ENCODE measurements at regions not wholly inside any gene's neighbourhood (a gene's known extent, or its start where the extent isn't known, plus 50 kb on each side); places are given as distances from the start of the nearest gene placed in this dataset.
A peak's percentile ranks its signal among the peaks of the same experiment; 100 is the strongest.

- H3K9me3 Mint-ChIP-seq (ENCODE audit: low read depth) = no peaks in the 10 kb centered on the region
- H3K4me1 Mint-ChIP-seq (ENCODE audit: low read depth) = peaks cover 10% of the 10 kb centered on the region
- H3K27ac Mint-ChIP-seq = no peak overlapping the region
- H3K36me3 Mint-ChIP-seq = no peaks in the 10 kb centered on the region
- H3K4me3 Mint-ChIP-seq = no peak overlapping the region
- H3K27me3 Mint-ChIP-seq = no peaks in the 10 kb centered on the region
These were observed 1155.8 kb upstream of the TMEFF2 start for GRCh38 chr2:193350509-193350908.

- Mint-ChIP-seq H3K9me3 (ENCODE audit: low read depth) (no peaks in the 10 kb centered on the region), H3K36me3 (no peaks in the 10 kb centered on the region), H3K27me3 (no peaks in the 10 kb centered on the region), H3K4me1 (ENCODE audit: low read depth) (peaks cover 10% of the 10 kb centered on the region), H3K4me3 (no peak overlapping the region), H3K27ac (no peak overlapping the region)
These were observed 1154.9 kb upstream of the TMEFF2 start for GRCh38 chr2:193349642-193350041.

- no peaks in the 10 kb centered on the region for H3K36me3 Mint-ChIP-seq
- peaks cover 10% of the 10 kb centered on the region for H3K4me1 Mint-ChIP-seq (ENCODE audit: low read depth)
- H3K9me3 Mint-ChIP-seq (ENCODE audit: low read depth) = no peaks in the 10 kb centered on the region
- no peaks in the 10 kb centered on the region for H3K27me3 Mint-ChIP-seq
- peak overlapping the region; percentile 58 for H3K27ac Mint-ChIP-seq
- H3K4me3 Mint-ChIP-seq = peak overlapping the region; percentile 77
These were observed 1153.3 kb upstream of the TMEFF2 start for GRCh38 chr2:193348055-193348454.

- Mint-ChIP-seq H3K36me3 (no peaks in the 10 kb centered on the region), H3K27ac (no peak overlapping the region), H3K9me3 (ENCODE audit: low read depth) (no peaks in the 10 kb centered on the region), H3K4me3 (no peak overlapping the region), H3K4me1 (ENCODE audit: low read depth) (no peaks in the 10 kb centered on the region), H3K27me3 (no peaks in the 10 kb centered on the region)
These were observed 1142.0 kb upstream of the TMEFF2 start for GRCh38 chr2:193336781-193337180.

- Mint-ChIP-seq H3K27ac (no peak overlapping the region), H3K9me3 (ENCODE audit: low read depth) (no peaks in the 10 kb centered on the region), H3K4me3 (no peak overlapping the region), H3K36me3 (no peaks in the 10 kb centered on the region), H3K27me3 (no peaks in the 10 kb centered on the region), H3K4me1 (ENCODE audit: low read depth) (no peaks in the 10 kb centered on the region)
These were observed 1139.7 kb upstream of the TMEFF2 start for GRCh38 chr2:193334401-193334800.

- Mint-ChIP-seq H3K27me3 (no peaks in the 10 kb centered on the region), H3K4me1 (ENCODE audit: low read depth) (no peaks in the 10 kb centered on the region), H3K4me3 (no peak overlapping the region), H3K9me3 (ENCODE audit: low read depth) (no peaks in the 10 kb centered on the region), H3K36me3 (no peaks in the 10 kb centered on the region), H3K27ac (no peak overlapping the region)
These were observed 1138.8 kb upstream of the TMEFF2 start for GRCh38 chr2:193333539-193333938.

GRCh38 chr2:193332941-193333340, 1138.2 kb upstream of the TMEFF2 start:
- Mint-ChIP-seq H3K27me3 (no peaks in the 10 kb centered on the region), H3K4me3 (no peak overlapping the region)

GRCh38 chr2:193331676-193332075, 1136.9 kb upstream of the TMEFF2 start:
- H3K4me1 Mint-ChIP-seq (ENCODE audit: low read depth) = no peaks in the 10 kb centered on the region
- H3K4me3 Mint-ChIP-seq = no peak overlapping the region
- no peaks in the 10 kb centered on the region for H3K9me3 Mint-ChIP-seq (ENCODE audit: low read depth)
- no peaks in the 10 kb centered on the region for H3K36me3 Mint-ChIP-seq
- no peak overlapping the region for H3K27ac Mint-ChIP-seq
- H3K27me3 Mint-ChIP-seq = no peaks in the 10 kb centered on the region

More at GRCh38 chr2:193332941-193333340, 1138.2 kb upstream of the TMEFF2 start:
- Mint-ChIP-seq H3K4me1 (ENCODE audit: low read depth) (no peaks in the 10 kb centered on the region), H3K9me3 (ENCODE audit: low read depth) (no peaks in the 10 kb centered on the region), H3K36me3 (no peaks in the 10 kb centered on the region), H3K27ac (no peak overlapping the region)

GRCh38 chr2:193326296-193326695, 1131.6 kb upstream of the TMEFF2 start:
- Mint-ChIP-seq H3K4me3 (no peak overlapping the region), H3K36me3 (no peaks in the 10 kb centered on the region), H3K9me3 (ENCODE audit: low read depth) (no peaks in the 10 kb centered on the region), H3K27me3 (no peaks in the 10 kb centered on the region), H3K4me1 (ENCODE audit: low read depth) (no peaks in the 10 kb centered on the region), H3K27ac (no peak overlapping the region)

- Mint-ChIP-seq H3K4me3 (no peak overlapping the region), H3K27ac (no peak overlapping the region), H3K9me3 (ENCODE audit: low read depth) (no peaks in the 10 kb centered on the region), H3K4me1 (ENCODE audit: low read depth) (no peaks in the 10 kb centered on the region), H3K36me3 (no peaks in the 10 kb centered on the region), H3K27me3 (peaks cover 2% of the 10 kb centered on the region)
These were observed 1120.8 kb upstream of the TMEFF2 start for GRCh38 chr2:193315428-193316091.

- no peaks in the 10 kb centered on the region for H3K27me3 Mint-ChIP-seq
- no peaks in the 10 kb centered on the region for H3K36me3 Mint-ChIP-seq
- no peaks in the 10 kb centered on the region for H3K4me1 Mint-ChIP-seq (ENCODE audit: low read depth)
- H3K4me3 Mint-ChIP-seq = no peak overlapping the region
- H3K27ac Mint-ChIP-seq = no peak overlapping the region
- H3K9me3 Mint-ChIP-seq (ENCODE audit: low read depth) = no peaks in the 10 kb centered on the region
These were observed 1108.7 kb upstream of the TMEFF2 start for GRCh38 chr2:193303464-193303863.

GRCh38 chr2:193294371-193294770, 1099.6 kb upstream of the TMEFF2 start:
- H3K9me3 Mint-ChIP-seq (ENCODE audit: low read depth) = no peaks in the 10 kb centered on the region
- no peaks in the 10 kb centered on the region for H3K36me3 Mint-ChIP-seq
- no peaks in the 10 kb centered on the region for H3K4me1 Mint-ChIP-seq (ENCODE audit: low read depth)
- H3K4me3 Mint-ChIP-seq = no peak overlapping the region
- H3K27ac Mint-ChIP-seq = no peak overlapping the region
- H3K27me3 Mint-ChIP-seq = no peaks in the 10 kb centered on the region

GRCh38 chr2:193279361-193279760, 1084.6 kb upstream of the TMEFF2 start:
- H3K36me3 Mint-ChIP-seq = no peaks in the 10 kb centered on the region
- H3K4me3 Mint-ChIP-seq = no peak overlapping the region
- no peaks in the 10 kb centered on the region for H3K27me3 Mint-ChIP-seq
- H3K27ac Mint-ChIP-seq = no peak overlapping the region
- no peaks in the 10 kb centered on the region for H3K4me1 Mint-ChIP-seq (ENCODE audit: low read depth)
- H3K9me3 Mint-ChIP-seq (ENCODE audit: low read depth) = no peaks in the 10 kb centered on the region

GRCh38 chr2:193276988-193277387, 1082.3 kb upstream of the TMEFF2 start:
- Mint-ChIP-seq H3K27me3 (no peaks in the 10 kb centered on the region), H3K36me3 (no peaks in the 10 kb centered on the region), H3K27ac (no peak overlapping the region), H3K4me3 (no peak overlapping the region), H3K4me1 (ENCODE audit: low read depth) (no peaks in the 10 kb centered on the region), H3K9me3 (ENCODE audit: low read depth) (no peaks in the 10 kb centered on the region)

GRCh38 chr2:193276560-193276959, 1081.8 kb upstream of the TMEFF2 start:
- no peaks in the 10 kb centered on the region for H3K4me1 Mint-ChIP-seq (ENCODE audit: low read depth)
- H3K27ac Mint-ChIP-seq = no peak overlapping the region
- no peak overlapping the region for H3K4me3 Mint-ChIP-seq
- H3K9me3 Mint-ChIP-seq (ENCODE audit: low read depth) = peaks cover 4% of the 10 kb centered on the region
- no peaks in the 10 kb centered on the region for H3K27me3 Mint-ChIP-seq
- H3K36me3 Mint-ChIP-seq = no peaks in the 10 kb centered on the region

GRCh38 chr2:193276069-193276468, 1081.3 kb upstream of the TMEFF2 start:
- no peak overlapping the region for H3K4me3 Mint-ChIP-seq
- H3K4me1 Mint-ChIP-seq (ENCODE audit: low read depth) = no peaks in the 10 kb centered on the region
- H3K36me3 Mint-ChIP-seq = no peaks in the 10 kb centered on the region
- H3K27me3 Mint-ChIP-seq = no peaks in the 10 kb centered on the region
- peaks cover 4% of the 10 kb centered on the region for H3K9me3 Mint-ChIP-seq (ENCODE audit: low read depth)
- no peak overlapping the region for H3K27ac Mint-ChIP-seq

Data from activated naive CD8-positive, alpha-beta T cell (primary cell).